ENCODE measurements at regions not wholly inside any gene's neighbourhood (a gene's known extent, or its start where the extent isn't known, plus 50 kb on each side); places are given as distances from the start of the nearest gene placed in this dataset.

GRCh38 chr6:6494677-6495076 is 93.8 kb upstream of the LY86 start:
- no peak for TF ChIP-seq POLR2AphosphoS5 (IDR thresholded peaks at IDR 0.05)
- TF ChIP-seq, protein P1, sequence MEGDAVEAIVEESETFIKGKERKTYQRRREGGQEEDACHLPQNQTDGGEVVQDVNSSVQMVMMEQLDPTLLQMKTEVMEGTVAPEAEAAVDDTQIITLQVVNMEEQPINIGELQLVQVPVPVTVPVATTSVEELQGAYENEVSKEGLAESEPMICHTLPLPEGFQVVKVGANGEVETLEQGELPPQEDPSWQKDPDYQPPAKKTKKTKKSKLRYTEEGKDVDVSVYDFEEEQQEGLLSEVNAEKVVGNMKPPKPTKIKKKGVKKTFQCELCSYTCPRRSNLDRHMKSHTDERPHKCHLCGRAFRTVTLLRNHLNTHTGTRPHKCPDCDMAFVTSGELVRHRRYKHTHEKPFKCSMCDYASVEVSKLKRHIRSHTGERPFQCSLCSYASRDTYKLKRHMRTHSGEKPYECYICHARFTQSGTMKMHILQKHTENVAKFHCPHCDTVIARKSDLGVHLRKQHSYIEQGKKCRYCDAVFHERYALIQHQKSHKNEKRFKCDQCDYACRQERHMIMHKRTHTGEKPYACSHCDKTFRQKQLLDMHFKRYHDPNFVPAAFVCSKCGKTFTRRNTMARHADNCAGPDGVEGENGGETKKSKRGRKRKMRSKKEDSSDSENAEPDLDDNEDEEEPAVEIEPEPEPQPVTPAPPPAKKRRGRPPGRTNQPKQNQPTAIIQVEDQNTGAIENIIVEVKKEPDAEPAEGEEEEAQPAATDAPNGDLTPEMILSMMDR (IDR thresholded peaks at IDR 0.05 in 8 of 11, conservative IDR thresholded peaks at IDR 0.05 in 3 of 11), result peak in 8 of 11 experiments; percentile 31 to 73 (median 58)
